Left ventricle myocardium inferior (tissue), 1 donor: ENCODE measurements at regions not wholly inside any gene's neighbourhood (a gene's known extent, or its start where the extent isn't known, plus 50 kb on each side); places are given as distances from the start of the nearest gene placed in this dataset.

Experiments used
- DNase-seq: peaks from one replicate; pipeline ENCODE4 v3.0.0-alpha.2; 2020
- H3K27ac ChIP-seq: fragments of 200-600 bp; replicated peaks from 2 replicates; pipeline ENCODE4 v1.8.0; 2021
- H3K27me3 ChIP-seq: fragments of 200-600 bp; 2 replicates; pipeline ENCODE4 v1.8.0; 2021; ENCODE audit warnings: low read depth
- H3K36me3 ChIP-seq: fragments of 200-600 bp; 2 replicates; pipeline ENCODE4 v1.8.0; 2021
- H3K4me1 ChIP-seq: fragments of 200-600 bp; 2 replicates; pipeline ENCODE4 v1.8.0; 2021
- H3K4me3 ChIP-seq: fragments of 200-600 bp; 2 replicates; pipeline ENCODE4 v1.8.0; 2021; ENCODE audit warnings: mild to moderate bottlenecking, moderate library complexity
- H3K9me3 ChIP-seq: fragments of 200-600 bp; replicated peaks from 2 replicates; pipeline ENCODE4 v1.8.0; 2021
- CTCF ChIP-seq: fragments of 200-600 bp; IDR thresholded peaks from 2 replicates; pipeline ENCODE4 v1.8.0; 2021; ENCODE audit warnings: antibody characterized with exemption, mild to moderate bottlenecking, borderline replicate concordance
- intact Hi-C: fragments of 100-400 bp; cut with micrococcal nuclease; formaldehyde crosslinking; loops from one replicate; pipeline ENCODE4 v1.11.0; 2022
- donor health status: DM: no; HTN: yes; CAD: no; lungs with severe emphysema.

- Histone ChIP-seq H3K4me1 (no peaks in the 10 kb centered on the region), H3K9me3 (no peaks in the 10 kb centered on the region), H3K27ac (no peak overlapping the region), H3K36me3 (no peaks in the 10 kb centered on the region), H3K4me3 (no peak overlapping the region), H3K27me3 (peaks cover 10% of the 10 kb centered on the region)
- intact Hi-C loops = no loop called here
- no peak for TF ChIP-seq CTCF
- no peak for DNase-seq
Observed at GRCh38 chr17:13140750-13141149, 122.9 kb upstream of the ELAC2 start.

DNA sequence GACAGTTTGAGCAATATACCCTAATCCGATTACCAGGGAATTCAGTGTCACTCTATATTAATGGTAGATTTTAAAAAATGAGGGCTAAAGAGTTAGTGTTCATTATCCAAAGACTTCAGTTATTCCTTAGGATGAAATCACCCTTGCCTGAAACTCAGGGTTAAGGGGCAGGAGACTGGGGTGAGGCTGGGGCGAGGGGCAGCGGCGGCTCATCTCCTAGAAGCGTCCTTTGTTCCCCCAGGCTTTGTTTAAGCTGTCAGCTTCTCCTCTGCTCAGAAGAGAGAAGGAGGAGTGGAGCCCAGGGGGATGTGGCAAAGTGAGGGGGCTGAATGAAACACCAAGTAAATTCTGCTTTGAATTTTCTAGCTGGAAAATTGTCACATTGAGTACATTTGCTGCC is 117.7 kb upstream of the ELAC2 start:
- no peak for DNase-seq
- peaks cover 10% of the 10 kb centered on the region for H3K27me3 ChIP-seq
- H3K4me3 ChIP-seq = no peak overlapping the region
- no peak for TF ChIP-seq CTCF
- no peak overlapping the region for H3K27ac ChIP-seq
- H3K4me1 ChIP-seq = no peaks in the 10 kb centered on the region
- no peaks in the 10 kb centered on the region for H3K36me3 ChIP-seq
- intact Hi-C loops = no loop called here
- no peaks in the 10 kb centered on the region for H3K9me3 ChIP-seq

DNA sequence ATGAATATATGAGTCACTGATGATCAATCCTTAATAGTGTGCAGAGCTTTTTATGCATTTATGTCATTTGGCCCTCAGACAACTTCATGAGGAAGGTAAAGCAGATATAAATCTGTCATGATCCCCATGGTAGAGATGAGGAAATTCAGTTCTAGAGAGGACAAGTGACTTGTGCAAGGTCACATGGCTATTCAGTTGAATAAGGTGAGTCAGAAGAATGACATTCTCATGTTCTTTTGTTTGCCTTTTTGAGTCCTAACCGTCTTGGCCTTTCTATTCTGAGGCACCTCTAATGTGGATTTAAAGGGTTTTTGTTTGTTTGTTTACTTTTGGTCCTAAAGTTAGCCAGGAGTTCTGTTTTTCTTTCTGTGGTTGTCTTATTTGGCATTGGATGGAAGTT is 116.2 kb upstream of the ELAC2 start:
- no peak for DNase-seq
- Histone ChIP-seq H3K36me3 (no peaks in the 10 kb centered on the region), H3K4me3 (no peak overlapping the region), H3K9me3 (no peaks in the 10 kb centered on the region), H3K4me1 (no peaks in the 10 kb centered on the region), H3K27ac (no peak overlapping the region), H3K27me3 (peaks cover 10% of the 10 kb centered on the region)
- no peak for TF ChIP-seq CTCF
- intact Hi-C loops = no loop called here

DNA sequence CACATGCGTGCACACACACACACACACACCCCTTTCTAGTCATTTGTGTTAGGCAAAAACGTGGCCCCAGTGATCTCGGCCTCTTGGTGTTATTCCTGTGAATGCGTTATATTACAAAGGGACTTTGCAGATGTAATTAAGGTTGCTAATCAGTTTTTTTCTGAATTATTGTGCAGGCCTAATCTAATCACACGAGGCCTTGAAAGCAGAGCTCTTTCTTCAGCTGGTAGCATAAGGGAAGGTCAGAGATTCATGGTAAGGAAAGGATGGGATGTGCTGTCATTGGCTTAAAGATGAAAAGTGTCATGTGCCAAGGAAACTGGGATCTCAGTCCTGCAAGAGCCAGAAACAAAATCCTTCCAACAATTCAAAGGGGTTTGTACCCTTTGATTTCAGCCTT is 113.4 kb upstream of the ELAC2 start:
- Histone ChIP-seq H3K27ac (no peak overlapping the region), H3K36me3 (no peaks in the 10 kb centered on the region), H3K4me3 (no peak overlapping the region), H3K4me1 (no peaks in the 10 kb centered on the region), H3K9me3 (no peaks in the 10 kb centered on the region), H3K27me3 (peaks cover under 1% of the 10 kb centered on the region)
- intact Hi-C loops = no loop called here
- TF ChIP-seq CTCF = no peak
- no peak for DNase-seq

DNA sequence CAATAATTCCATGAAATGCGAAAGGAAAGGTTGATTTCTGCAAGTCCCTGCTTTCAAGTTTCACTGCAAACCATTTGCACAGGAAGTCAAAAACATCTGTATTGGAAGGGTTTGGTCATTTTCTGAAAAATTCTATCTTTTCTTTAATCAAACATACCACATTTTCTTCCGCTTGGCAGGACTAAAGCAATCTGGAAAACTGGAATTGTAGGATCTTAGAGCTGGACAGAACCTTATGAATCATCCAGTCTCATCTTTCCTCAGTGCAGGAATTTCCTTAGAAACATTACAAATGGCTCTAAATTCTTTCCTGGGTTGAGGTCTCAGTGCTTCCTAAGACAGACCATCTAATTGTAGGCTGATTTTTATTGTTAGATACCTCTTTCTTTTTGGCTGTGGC is 111.5 kb upstream of the ELAC2 start:
- Histone ChIP-seq H3K27me3 (no peaks in the 10 kb centered on the region), H3K27ac (no peak overlapping the region), H3K4me1 (no peaks in the 10 kb centered on the region), H3K9me3 (no peaks in the 10 kb centered on the region), H3K36me3 (no peaks in the 10 kb centered on the region), H3K4me3 (no peak overlapping the region)
- TF ChIP-seq CTCF = no peak
- intact Hi-C loops = no loop called here
- no peak for DNase-seq

- intact Hi-C loops = no loop called here
- Histone ChIP-seq H3K4me3 (no peak overlapping the region), H3K27me3 (no peaks in the 10 kb centered on the region), H3K9me3 (no peaks in the 10 kb centered on the region), H3K27ac (no peak overlapping the region), H3K36me3 (no peaks in the 10 kb centered on the region), H3K4me1 (no peaks in the 10 kb centered on the region)
- no peak for DNase-seq
- no peak for TF ChIP-seq CTCF
Observed at GRCh38 chr17:13128676-13129075, 110.8 kb upstream of the ELAC2 start.
